ENCODE measurements at regions not wholly inside any gene's neighbourhood (a gene's known extent, or its start where the extent isn't known, plus 50 kb on each side); places are given as distances from the start of the nearest gene placed in this dataset.

- intact Hi-C loops (cut with DNase I; ENCODE audit: low total_unique reads), result no loop called here
- H3K9me3 ChIP-seq, result no peaks in the 10 kb centered on the region
- no peaks in the 10 kb centered on the region for H3K36me3 ChIP-seq
- peak; percentile 44 for DNase-seq
- H3K4me1 ChIP-seq, result peaks cover 0 to 5% (median 0%) of the 10 kb centered on the region in 6 donors
- H3K27me3 ChIP-seq (replicated peaks in 1 of 7), result peaks cover 0 to 4% (median 0%) of the 10 kb centered on the region in 7 donors
- 77 to 86% (median 84%) methylated on average over 13 of the region's 13 CpGs for WGBS, 5 donors
- H3K27ac ChIP-seq, result no peak overlapping the region
- TF ChIP-seq POLR2AphosphoS5 (IDR thresholded peaks at IDR 0.05), result no peak
- TF ChIP-seq CTCF (IDR thresholded peaks at IDR 0.05 in 8 of 11, conservative IDR thresholded peaks at IDR 0.05 in 3 of 11), result no peak
- TF ChIP-seq POLR2A (IDR thresholded peaks at IDR 0.05), result no peak
- no peak overlapping the region for H3K4me3 ChIP-seq
These were observed 202.7 kb downstream of the CYP26B1 start for GRCh38 chr2:71944806-71945602.

- Histone ChIP-seq H3K36me3 (no peaks in the 10 kb centered on the region), H3K27ac (no peak overlapping the region), H3K4me1 (peaks cover 0 to 10% (median 0%) of the 10 kb centered on the region in 6 donors), H3K27me3 (replicated peaks in 1 of 7) (peaks cover 0 to 11% (median 0%) of the 10 kb centered on the region in 7 donors), H3K4me3 (no peak overlapping the region), H3K9me3 (no peaks in the 10 kb centered on the region)
- 75 to 97% (median 83%) methylated on average over 3 to 8 of the region's 8 CpGs for WGBS, 5 donors
- TF ChIP-seq CTCF (IDR thresholded peaks at IDR 0.05 in 8 of 11, conservative IDR thresholded peaks at IDR 0.05 in 3 of 11) (no peak), POLR2A (IDR thresholded peaks at IDR 0.05) (no peak), POLR2AphosphoS5 (IDR thresholded peaks at IDR 0.05) (no peak)
- peak; percentile 61 for DNase-seq
- intact Hi-C loops (cut with DNase I; ENCODE audit: low total_unique reads), result no loop called here
These were observed 203.5 kb downstream of the CYP26B1 start for GRCh38 chr2:71944183-71944550.

GRCh38 chr2:71943238-71944182 is 204.2 kb downstream of the CYP26B1 start:
- peak overlapping the region in 3 of 8 donors; percentile 10 to 61 (median 30) for H3K27ac ChIP-seq
- H3K4me3 ChIP-seq, result no peak overlapping the region
- peak; percentile 71 for DNase-seq
- WGBS, 5 donors, result 70 to 88% (median 79%) methylated on average over 17 of the region's 17 CpGs
- H3K4me1 ChIP-seq, result peaks cover 0 to 8% (median 0%) of the 10 kb centered on the region in 6 donors
- no peaks in the 10 kb centered on the region for H3K36me3 ChIP-seq
- H3K27me3 ChIP-seq (replicated peaks in 1 of 7), result peaks cover 0 to 15% (median 0%) of the 10 kb centered on the region in 7 donors
- intact Hi-C loops (cut with DNase I; ENCODE audit: low total_unique reads), result no loop called here
- TF ChIP-seq POLR2AphosphoS5 (IDR thresholded peaks at IDR 0.05) (peak in 2 of 3 donors; percentile 52 to 57), CTCF (IDR thresholded peaks at IDR 0.05 in 8 of 11, conservative IDR thresholded peaks at IDR 0.05 in 3 of 11) (no peak)
- H3K9me3 ChIP-seq, result no peaks in the 10 kb centered on the region

Measured in spleen (tissue), 11 donors.